ENCODE measurements at regions not wholly inside any gene's neighbourhood (a gene's known extent, or its start where the extent isn't known, plus 50 kb on each side); places are given as distances from the start of the nearest gene placed in this dataset.

GRCh38 chr14:76323331-76324050, 52.4 kb upstream of the ESRRB start:
- H3K9me3 ChIP-seq (ENCODE audit: low read length) = no peaks in the 10 kb centered on the region
- TF ChIP-seq POLR2AphosphoS5 (IDR thresholded peaks at IDR 0.05) (no peak), REST (IDR thresholded peaks at IDR 0.05; ENCODE audit: borderline replicate concordance) (no peak), MXI1 (conservative IDR thresholded peaks at IDR 0.05; ENCODE audit: poor library complexity, severe bottlenecking) (no peak), EP300 (conservative IDR thresholded peaks at IDR 0.05; ENCODE audit: poor library complexity, severe bottlenecking) (no peak), RAD21 (conservative IDR thresholded peaks at IDR 0.05) (no peak), EZH2 (IDR thresholded peaks at IDR 0.05; ENCODE audit: borderline replicate concordance, insufficient read depth, low read length, poor library complexity, severe bottlenecking) (no peak), SMC3 (conservative IDR thresholded peaks at IDR 0.05; ENCODE audit: poor library complexity) (no peak), TAF1 (IDR thresholded peaks at IDR 0.05; ENCODE audit: low read depth) (no peak), CTCF (IDR thresholded peaks at IDR 0.05; ENCODE audit: poor library complexity, severe bottlenecking) (no peak)
- no peaks in the 10 kb centered on the region for H3K27me3 ChIP-seq (ENCODE audit: insufficient read depth, low read depth, low read length)
- no peak overlapping the region for H3K27ac ChIP-seq (ENCODE audit: low read length)
- no peak overlapping the region for H3K4me3 ChIP-seq (ENCODE audit: low read length)
- H3K4me2 ChIP-seq (ENCODE audit: low read length) = no peak overlapping the region
- no peaks in the 10 kb centered on the region for H3K9me2 ChIP-seq (ENCODE audit: insufficient read depth, low read length)
- H3F3A ChIP-seq (ENCODE audit: insufficient read depth, low read length, poor library complexity, severe bottlenecking) = no peaks in the 10 kb centered on the region
- H3K36me3 ChIP-seq (ENCODE audit: insufficient read depth, low read length) = no peaks in the 10 kb centered on the region
- H2AFZ ChIP-seq (ENCODE audit: low read depth, low read length) = no peak overlapping the region
- H4K20me1 ChIP-seq (ENCODE audit: insufficient read depth) = no peaks in the 10 kb centered on the region
- no peak overlapping the region for H3K9ac ChIP-seq (ENCODE audit: low read length)
- H3K79me2 ChIP-seq (replicated peaks; ENCODE audit: insufficient read depth, low read length) = no peaks in the 10 kb centered on the region

- TF ChIP-seq EP300 (conservative IDR thresholded peaks at IDR 0.05; ENCODE audit: poor library complexity, severe bottlenecking) (no peak), SMC3 (conservative IDR thresholded peaks at IDR 0.05; ENCODE audit: poor library complexity) (no peak), MXI1 (conservative IDR thresholded peaks at IDR 0.05; ENCODE audit: poor library complexity, severe bottlenecking) (no peak), REST (IDR thresholded peaks at IDR 0.05; ENCODE audit: borderline replicate concordance) (no peak), EZH2 (IDR thresholded peaks at IDR 0.05; ENCODE audit: borderline replicate concordance, insufficient read depth, low read length, poor library complexity, severe bottlenecking) (no peak), CTCF (IDR thresholded peaks at IDR 0.05; ENCODE audit: poor library complexity, severe bottlenecking) (no peak), RAD21 (conservative IDR thresholded peaks at IDR 0.05) (no peak), POLR2AphosphoS5 (IDR thresholded peaks at IDR 0.05) (no peak)
Observed at GRCh38 chr14:76324133-76324532, 51.8 kb upstream of the ESRRB start.

More at GRCh38 chr14:76324133-76324532, 51.8 kb upstream of the ESRRB start:
- Histone ChIP-seq H3K9me2 (ENCODE audit: insufficient read depth, low read length) (no peaks in the 10 kb centered on the region), H2AFZ (ENCODE audit: low read depth, low read length) (no peak overlapping the region), H3K27ac (ENCODE audit: low read length) (no peak overlapping the region), H3K79me2 (replicated peaks; ENCODE audit: insufficient read depth, low read length) (no peaks in the 10 kb centered on the region), H3F3A (ENCODE audit: insufficient read depth, low read length, poor library complexity, severe bottlenecking) (no peaks in the 10 kb centered on the region), H3K27me3 (ENCODE audit: insufficient read depth, low read depth, low read length) (peaks cover 2% of the 10 kb centered on the region), H3K4me2 (ENCODE audit: low read length) (no peak overlapping the region), H3K9me3 (ENCODE audit: low read length) (no peaks in the 10 kb centered on the region), H3K36me3 (ENCODE audit: insufficient read depth, low read length) (no peaks in the 10 kb centered on the region), H3K9ac (ENCODE audit: low read length) (no peak overlapping the region), H4K20me1 (ENCODE audit: insufficient read depth) (no peaks in the 10 kb centered on the region), H3K4me3 (ENCODE audit: low read length) (no peak overlapping the region)
